ENCODE measurements at regions not wholly inside any gene's neighbourhood (a gene's known extent, or its start where the extent isn't known, plus 50 kb on each side); places are given as distances from the start of the nearest gene placed in this dataset.

GRCh38 chr6:114906096-114906495 is 563.3 kb upstream of the HS3ST5 start:
- H3K27ac Mint-ChIP-seq = no peak overlapping the region
- H3K4me3 Mint-ChIP-seq = no peak overlapping the region
- TF ChIP-seq CTCF (IDR thresholded peaks at IDR 0.05; ENCODE audit: unreplicated experiment) = no peak
- no peaks in the 10 kb centered on the region for H3K27me3 Mint-ChIP-seq (ENCODE audit: low read depth)
- peaks cover 6% of the 10 kb centered on the region for H3K4me1 Mint-ChIP-seq
- peaks cover 13% of the 10 kb centered on the region for H3K9me3 Mint-ChIP-seq
- H3K36me3 Mint-ChIP-seq = no peaks in the 10 kb centered on the region
- no peak for DNase-seq (ENCODE audit: low spot score in 2 of 2, unreplicated experiment in 2 of 2)

- no peak overlapping the region for H3K4me3 Mint-ChIP-seq
- no peak overlapping the region for H3K27ac Mint-ChIP-seq
- no peaks in the 10 kb centered on the region for H3K4me1 Mint-ChIP-seq
- no peaks in the 10 kb centered on the region for H3K36me3 Mint-ChIP-seq
- peaks cover 29% of the 10 kb centered on the region for H3K9me3 Mint-ChIP-seq
- no peak for DNase-seq (ENCODE audit: low spot score in 2 of 2, unreplicated experiment in 2 of 2)
- H3K27me3 Mint-ChIP-seq (ENCODE audit: low read depth) = no peaks in the 10 kb centered on the region
- TF ChIP-seq CTCF (IDR thresholded peaks at IDR 0.05; ENCODE audit: unreplicated experiment) = no peak
Observed at GRCh38 chr6:114897536-114897935, 554.7 kb upstream of the HS3ST5 start.

GRCh38 chr6:114892211-114892610 is 549.4 kb upstream of the HS3ST5 start:
- Mint-ChIP-seq H3K9me3 (no peaks in the 10 kb centered on the region), H3K4me1 (no peaks in the 10 kb centered on the region), H3K4me3 (no peak overlapping the region), H3K36me3 (no peaks in the 10 kb centered on the region), H3K27me3 (ENCODE audit: low read depth) (no peaks in the 10 kb centered on the region), H3K27ac (no peak overlapping the region)
- no peak for DNase-seq (ENCODE audit: low spot score in 2 of 2, unreplicated experiment in 2 of 2)
- TF ChIP-seq CTCF (IDR thresholded peaks at IDR 0.05; ENCODE audit: unreplicated experiment) = no peak

- TF ChIP-seq CTCF (IDR thresholded peaks at IDR 0.05; ENCODE audit: unreplicated experiment) = no peak
- H3K4me1 Mint-ChIP-seq = no peaks in the 10 kb centered on the region
- H3K36me3 Mint-ChIP-seq = no peaks in the 10 kb centered on the region
- no peak for DNase-seq (ENCODE audit: low spot score in 2 of 2, unreplicated experiment in 2 of 2)
- H3K27me3 Mint-ChIP-seq (ENCODE audit: low read depth) = no peaks in the 10 kb centered on the region
- no peak overlapping the region for H3K4me3 Mint-ChIP-seq
- no peaks in the 10 kb centered on the region for H3K9me3 Mint-ChIP-seq
- no peak overlapping the region for H3K27ac Mint-ChIP-seq
Observed at GRCh38 chr6:114888241-114888640, 545.4 kb upstream of the HS3ST5 start.

- TF ChIP-seq CTCF (IDR thresholded peaks at IDR 0.05; ENCODE audit: unreplicated experiment) = no peak
- no peak overlapping the region for H3K27ac Mint-ChIP-seq
- no peaks in the 10 kb centered on the region for H3K27me3 Mint-ChIP-seq (ENCODE audit: low read depth)
- no peaks in the 10 kb centered on the region for H3K4me1 Mint-ChIP-seq
- no peak for DNase-seq (ENCODE audit: low spot score in 2 of 2, unreplicated experiment in 2 of 2)
- H3K36me3 Mint-ChIP-seq = no peaks in the 10 kb centered on the region
- H3K9me3 Mint-ChIP-seq = no peaks in the 10 kb centered on the region
- no peak overlapping the region for H3K4me3 Mint-ChIP-seq
Observed at GRCh38 chr6:114886670-114887436, 544.0 kb upstream of the HS3ST5 start.

All from mesothelial cell of epicardium (in vitro differentiated cells).